ENCODE measurements at regions not wholly inside any gene's neighbourhood (a gene's known extent, or its start where the extent isn't known, plus 50 kb on each side); places are given as distances from the start of the nearest gene placed in this dataset.
A peak's percentile ranks its signal among the peaks of the same experiment; 100 is the strongest.
"Not testable (repeated sequence)": the region's sequence is repeated elsewhere in the genome, so short reads cannot be mapped to it uniquely, and the experiment has no call there.

- no peak for DNase-seq
Measured at GRCh38 chr10:28354511-28354910, 51.6 kb upstream of the MPP7 start.

- no peak for DNase-seq
Measured at GRCh38 chr10:28355376-28355775, 52.5 kb upstream of the MPP7 start.

- DNase-seq: no peak
Measured at GRCh38 chr10:28359334-28359733, 56.5 kb upstream of the MPP7 start.

GRCh38 chr10:28360175-28360574, 57.3 kb upstream of the MPP7 start:
- no peak for DNase-seq

- no peak for DNase-seq
Measured at GRCh38 chr10:28363376-28363775, 60.5 kb upstream of the MPP7 start.

GRCh38 chr10:28365840-28366239, 63.0 kb upstream of the MPP7 start:
- DNase-seq: no peak

- DNase-seq: no peak
Measured at GRCh38 chr10:28366994-28367393, 64.1 kb upstream of the MPP7 start.

GRCh38 chr10:28367413-28367812, 64.5 kb upstream of the MPP7 start:
- no peak for DNase-seq

GRCh38 chr10:28367929-28368484, 65.1 kb upstream of the MPP7 start:
- peak; percentile 55 to 57 for DNase-seq

- no peak for DNase-seq
Measured at GRCh38 chr10:28370107-28370835, 67.4 kb upstream of the MPP7 start.

- not testable (repeated sequence) for DNase-seq
Measured at GRCh38 chr10:28371638-28372037, 68.8 kb upstream of the MPP7 start.

- no peak for DNase-seq
Measured at GRCh38 chr10:28374036-28374435, 71.2 kb upstream of the MPP7 start.

GRCh38 chr10:28375399-28376354, 72.8 kb upstream of the MPP7 start:
- no peak for DNase-seq

GRCh38 chr10:28378986-28379585, 76.2 kb upstream of the MPP7 start:
- DNase-seq: no peak

- no peak for DNase-seq
Measured at GRCh38 chr10:28381466-28381865, 78.6 kb upstream of the MPP7 start.

GRCh38 chr10:28381903-28382347, 79.1 kb upstream of the MPP7 start:
- peak; percentile 72 to 85 for DNase-seq

- no peak for DNase-seq
Measured at GRCh38 chr10:28382525-28383269, 79.8 kb upstream of the MPP7 start.

GRCh38 chr10:28384557-28384956, 81.7 kb upstream of the MPP7 start:
- DNase-seq: no peak

- DNase-seq: no peak
Measured at GRCh38 chr10:28385748-28386502, 83.1 kb upstream of the MPP7 start.

- no peak for DNase-seq
Measured at GRCh38 chr10:28386503-28386868, 83.6 kb upstream of the MPP7 start.

- DNase-seq: no peak
Measured at GRCh38 chr10:28387140-28387539, 84.3 kb upstream of the MPP7 start.

GRCh38 chr10:28391283-28391682, 88.4 kb upstream of the MPP7 start:
- no peak for DNase-seq
